GM23248 (cell line): ENCODE measurements at regions not wholly inside any gene's neighbourhood (a gene's known extent, or its start where the extent isn't known, plus 50 kb on each side); places are given as distances from the start of the nearest gene placed in this dataset.
A peak's percentile ranks its signal among the peaks of the same experiment; 100 is the strongest.

Experiments
- DNase-seq: peaks from one replicate; pipeline ENCODE4 v3.0.0-alpha.2; 2015
- H2AFZ ChIP-seq: fragments of 200-600 bp; sonication (generic); 2 replicates; pipeline ENCODE4 v1.6.1; 2016; ENCODE audit warnings: antibody characterized with exemption
- H3F3A ChIP-seq: fragments of 200-600 bp; sonication (generic); 2 replicates; pipeline ENCODE4 v1.6.1; 2016; ENCODE audit warnings: mild to moderate bottlenecking, antibody characterized with exemption, mixed run types; ENCODE audit not compliant: insufficient read depth
- H3K27ac ChIP-seq: fragments of 200-600 bp; sonication (generic); 2 replicates; pipeline ENCODE4 v1.5.1; 2016; ENCODE audit warnings: mild to moderate bottlenecking
- H3K27me3 ChIP-seq: fragments of 200-600 bp; sonication (generic); replicated peaks from 2 replicates; pipeline ENCODE4 v1.6.1; 2016; ENCODE audit warnings: mild to moderate bottlenecking; ENCODE audit not compliant: insufficient read depth
- H3K36me3 ChIP-seq: fragments of 200-600 bp; sonication (generic); 2 replicates; pipeline ENCODE4 v1.6.1; 2016; ENCODE audit warnings: low read depth, mild to moderate bottlenecking
- H3K4me1 ChIP-seq: fragments of 200-600 bp; sonication (generic); 2 replicates; pipeline ENCODE4 v1.6.1; 2016; ENCODE audit warnings: mild to moderate bottlenecking; ENCODE audit not compliant: insufficient read depth
- H3K4me2 ChIP-seq: fragments of 200-600 bp; sonication (generic); one replicate; pipeline ENCODE4 v1.6.1; 2016; ENCODE audit warnings: mild to moderate bottlenecking; ENCODE audit not compliant: unreplicated experiment
- H3K4me3 ChIP-seq: fragments of 200-600 bp; sonication (generic); 2 replicates; pipeline ENCODE4 v1.5.1; 2016; ENCODE audit warnings: mild to moderate bottlenecking
- H3K79me2 ChIP-seq: fragments of 200-600 bp; sonication (generic); 2 replicates; pipeline ENCODE4 v1.6.1; 2016; ENCODE audit warnings: mild to moderate bottlenecking; ENCODE audit not compliant: insufficient read depth
- H3K9ac ChIP-seq: fragments of 200-600 bp; sonication (generic); 2 replicates; pipeline ENCODE4 v1.6.1; 2016; ENCODE audit warnings: mild to moderate bottlenecking
- H3K9me2 ChIP-seq: fragments of 200-600 bp; sonication (generic); 2 replicates; pipeline ENCODE4 v1.6.1; 2016; ENCODE audit warnings: mixed run types, mild to moderate bottlenecking, moderate library complexity; ENCODE audit not compliant: insufficient read depth
- H3K9me3 ChIP-seq: fragments of 200-600 bp; sonication (generic); one replicate; pipeline ENCODE4 v1.6.1; 2017; ENCODE audit warnings: low read depth
- H4K20me1 ChIP-seq: fragments of 200-600 bp; sonication (generic); 2 replicates; pipeline ENCODE4 v1.6.0; 2016; ENCODE audit not compliant: insufficient read depth
- EZH2 ChIP-seq: fragments of 200-600 bp; sonication (generic); IDR thresholded peaks from 2 replicates; pipeline ENCODE4 v1.6.1; 2018; ENCODE audit warnings: antibody characterized with exemption, mild to moderate bottlenecking; ENCODE audit not compliant: insufficient read depth, poor library complexity, severe bottlenecking
- EZH2phosphoT487 ChIP-seq: fragments of 200-600 bp; sonication (generic); IDR thresholded peaks from 2 replicates; pipeline ENCODE4 v1.6.1; 2018; ENCODE audit warnings: antibody characterized with exemption, moderate library complexity, mild to moderate bottlenecking, low read depth; ENCODE audit not compliant: insufficient read depth
- WGBS, 2 experiments: methylation state at CpG; one replicate each; pipeline ENCODE4 v1.1.6; 2015 to 2017; ENCODE audit warnings: low lambda C conversion rate in 2 of 2, low coverage in 1 of 2; ENCODE audit errors: missing lambda C conversion rate in 2 of 2; 5-methylcytosine and 5-hydroxymethylcytosine counted together
- in situ Hi-C: fragments of 300-500 bp; cut with MboI; formaldehyde crosslinking; loops from 2 replicates; pipeline ENCODE4 v1.15.0; 2020

DNA sequence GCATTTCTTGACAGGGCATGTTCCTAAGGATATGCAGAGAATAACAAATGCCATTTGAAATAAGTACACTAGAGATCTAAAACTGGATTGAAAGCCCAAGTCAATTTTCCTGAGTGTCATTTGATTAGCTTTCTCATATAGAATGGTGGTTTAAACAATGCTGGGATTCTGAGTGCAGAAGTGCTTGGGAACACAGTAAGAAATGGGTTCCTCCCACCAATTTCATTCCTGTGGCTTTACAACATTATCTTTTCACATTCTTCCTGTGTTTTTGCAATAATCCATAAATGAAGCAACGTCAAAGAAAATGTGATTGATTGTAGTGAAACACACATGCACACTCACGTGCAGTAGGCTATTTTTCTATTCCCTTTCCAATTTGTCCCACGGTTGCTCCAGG lies 1858.4 kb upstream of the PIK3C3 start:
- Histone ChIP-seq H3K79me2 (no peaks in the 10 kb centered on the region), H2AFZ (no peak overlapping the region), H3K36me3 (no peaks in the 10 kb centered on the region), H3K4me2 (no peak overlapping the region), H3K4me1 (no peaks in the 10 kb centered on the region), H3K9me3 (no peaks in the 10 kb centered on the region), H3K4me3 (no peak overlapping the region), H3F3A (no peaks in the 10 kb centered on the region), H4K20me1 (no peaks in the 10 kb centered on the region), H3K9ac (no peak overlapping the region), H3K9me2 (no peaks in the 10 kb centered on the region), H3K27me3 (0 out of 2 replicates have a peak, but pooled peaks cover 14% of the 10 kb centered on the region), H3K27ac (no peak overlapping the region)
- in situ Hi-C loops, result no loop called here
- TF ChIP-seq EZH2phosphoT487 (no peak), EZH2 (no peak)
- 24 to 27% methylated on average over 3 of the region's 3 CpGs for WGBS, 2 experiments
- no peak for DNase-seq

DNA sequence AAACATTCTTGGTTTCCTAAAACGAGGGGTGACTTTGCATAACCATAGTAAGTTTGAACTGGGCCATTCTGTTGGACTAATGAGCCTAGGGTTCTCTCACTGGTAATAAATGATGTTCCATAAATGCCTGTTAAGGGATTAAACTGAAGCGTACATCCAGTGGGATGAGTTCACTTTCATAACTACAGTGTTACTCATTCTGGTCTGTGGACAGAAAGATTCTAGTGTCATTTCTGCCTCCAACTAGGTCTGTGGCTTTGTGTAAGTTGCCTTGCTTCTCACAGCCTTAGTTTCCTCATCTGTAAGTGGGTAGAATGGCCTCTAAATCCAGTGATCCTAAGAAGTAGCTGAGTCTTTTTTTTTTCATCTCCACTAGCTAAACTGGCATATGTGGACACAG lies 1860.6 kb upstream of the PIK3C3 start:
- H3K27ac ChIP-seq, result no peak overlapping the region
- no peaks in the 10 kb centered on the region for H3K79me2 ChIP-seq
- no peak overlapping the region for H3K9ac ChIP-seq
- no peaks in the 10 kb centered on the region for H3K9me2 ChIP-seq
- 36 to 43% methylated on average over 2 of the region's 2 CpGs for WGBS, 2 experiments
- peak; percentile 39 for DNase-seq
- H3K4me3 ChIP-seq, result no peak overlapping the region
- no peaks in the 10 kb centered on the region for H3K9me3 ChIP-seq
- no peak overlapping the region for H3K4me2 ChIP-seq
- H2AFZ ChIP-seq, result no peak overlapping the region
- no peaks in the 10 kb centered on the region for H3K36me3 ChIP-seq
- TF ChIP-seq EZH2 (no peak), EZH2phosphoT487 (no peak)
- H3K27me3 ChIP-seq, result 0 out of 2 replicates have a peak, but pooled peaks cover 14% of the 10 kb centered on the region
- in situ Hi-C loops, result no loop called here
- no peaks in the 10 kb centered on the region for H3K4me1 ChIP-seq
- H3F3A ChIP-seq, result no peaks in the 10 kb centered on the region
- no peaks in the 10 kb centered on the region for H4K20me1 ChIP-seq

DNA sequence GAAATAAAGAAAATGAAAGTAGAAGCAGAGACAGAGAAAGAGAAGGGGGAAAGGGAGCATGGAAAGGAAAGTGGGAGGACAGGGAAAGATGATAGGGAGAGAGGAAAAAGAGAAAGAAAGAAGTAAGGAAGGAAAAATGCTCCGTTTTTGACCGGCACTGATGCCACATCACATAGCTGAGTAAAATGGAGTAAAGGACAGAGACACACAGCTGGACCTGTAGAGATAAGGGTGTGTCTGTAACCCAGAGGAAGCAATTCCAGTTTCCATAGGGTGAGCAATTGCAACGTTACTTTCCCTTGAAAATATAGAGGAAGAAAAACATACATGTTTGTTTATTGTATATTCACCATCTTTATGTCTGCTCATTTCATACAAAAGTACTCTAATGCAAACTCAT lies 1866.9 kb upstream of the PIK3C3 start:
- Histone ChIP-seq H3K27ac (no peak overlapping the region), H3K4me1 (no peaks in the 10 kb centered on the region), H3K4me3 (no peak overlapping the region), H4K20me1 (no peaks in the 10 kb centered on the region), H3K79me2 (no peaks in the 10 kb centered on the region), H3K9ac (no peak overlapping the region), H3K36me3 (no peaks in the 10 kb centered on the region), H3K27me3 (peaks cover 7% of the 10 kb centered on the region; the same call in 1 of the 2 replicates), H3K4me2 (no peak overlapping the region), H3F3A (no peaks in the 10 kb centered on the region), H3K9me2 (no peaks in the 10 kb centered on the region), H2AFZ (peak overlapping the region; percentile 60), H3K9me3 (no peaks in the 10 kb centered on the region)
- in situ Hi-C loops, result no loop called here
- WGBS, 2 experiments, result 38 to 39% methylated on average over 3 of the region's 3 CpGs
- no peak for TF ChIP-seq EZH2
- no peak for TF ChIP-seq EZH2phosphoT487
- DNase-seq, result no peak

DNA sequence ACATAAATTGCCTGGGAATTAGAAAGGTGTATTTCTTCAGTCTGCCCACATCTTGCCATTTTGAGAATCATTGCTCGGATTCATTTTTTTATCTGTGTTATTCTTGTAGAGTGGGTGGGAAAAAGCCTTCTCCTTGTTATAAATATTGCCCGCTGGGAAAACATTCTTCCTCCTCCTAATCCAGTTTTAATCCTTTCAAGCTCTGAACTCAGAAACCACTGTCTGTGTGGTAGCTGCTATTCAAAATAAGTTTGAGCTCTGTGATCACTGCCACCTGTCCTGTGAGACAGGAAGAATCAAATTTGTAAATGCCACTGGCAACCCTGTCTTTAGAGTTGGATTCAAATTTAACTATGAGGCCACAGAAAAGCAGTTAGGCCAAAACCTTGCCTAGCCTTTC lies 1875.2 kb upstream of the PIK3C3 start:
- Histone ChIP-seq H3K4me2 (no peak overlapping the region), H3K36me3 (no peaks in the 10 kb centered on the region), H3K27ac (no peak overlapping the region), H3K27me3 (peaks cover 3% of the 10 kb centered on the region; the same call in 1 of the 2 replicates), H4K20me1 (no peaks in the 10 kb centered on the region), H3K9me2 (no peaks in the 10 kb centered on the region), H2AFZ (no peak overlapping the region), H3K9me3 (no peaks in the 10 kb centered on the region), H3K9ac (no peak overlapping the region), H3F3A (no peaks in the 10 kb centered on the region), H3K4me3 (no peak overlapping the region), H3K4me1 (no peaks in the 10 kb centered on the region), H3K79me2 (no peaks in the 10 kb centered on the region)
- 29% methylated on average over 2 of the region's 2 CpGs for WGBS, 2 experiments
- in situ Hi-C loops, result no loop called here
- no peak for TF ChIP-seq EZH2phosphoT487
- TF ChIP-seq EZH2, result no peak
- DNase-seq, result no peak

DNA sequence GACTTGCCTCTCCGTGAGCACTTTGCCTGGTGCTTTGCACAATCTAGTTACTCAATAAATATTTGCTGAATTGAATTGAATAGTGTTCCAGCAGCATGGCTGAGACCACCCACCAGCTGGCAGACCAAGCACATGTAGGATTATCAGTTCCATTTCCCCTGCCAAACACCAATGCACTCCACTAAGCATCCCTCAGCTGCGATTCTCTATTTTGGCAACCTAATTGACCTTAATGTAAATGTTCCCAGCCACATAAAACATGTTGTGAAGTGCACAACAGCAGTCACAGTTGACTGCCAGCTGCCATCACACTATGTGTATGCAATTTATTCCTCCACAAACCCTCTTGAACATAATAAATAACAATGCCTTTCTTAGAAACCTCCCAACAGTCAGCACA lies 1879.4 kb upstream of the PIK3C3 start:
- in situ Hi-C loops, result no loop called here
- TF ChIP-seq EZH2phosphoT487 (no peak), EZH2 (no peak)
- no peaks in the 10 kb centered on the region for H3K36me3 ChIP-seq
- no peak overlapping the region for H3K27ac ChIP-seq
- H2AFZ ChIP-seq, result no peak overlapping the region
- WGBS, 2 experiments, result 6 to 11% methylated on average over 2 of the region's 2 CpGs
- H3K4me2 ChIP-seq, result no peak overlapping the region
- no peak overlapping the region for H3K4me3 ChIP-seq
- H3K9me2 ChIP-seq, result no peaks in the 10 kb centered on the region
- no peak overlapping the region for H3K9ac ChIP-seq
- DNase-seq, result no peak
- H3K27me3 ChIP-seq, result 0 out of 2 replicates have a peak, but pooled peaks cover 3% of the 10 kb centered on the region
- H4K20me1 ChIP-seq, result no peaks in the 10 kb centered on the region
- H3K79me2 ChIP-seq, result no peaks in the 10 kb centered on the region
- H3K9me3 ChIP-seq, result no peaks in the 10 kb centered on the region
- H3K4me1 ChIP-seq, result no peaks in the 10 kb centered on the region
- H3F3A ChIP-seq, result no peaks in the 10 kb centered on the region
